ENCODE measurements at regions not wholly inside any gene's neighbourhood (a gene's known extent, or its start where the extent isn't known, plus 50 kb on each side); places are given as distances from the start of the nearest gene placed in this dataset.

- Histone ChIP-seq H3K36me3 (ENCODE audit: control insufficient read depth in 2 of 2, insufficient read depth in 2 of 2, low read length in 1 of 2) (no peaks in the 10 kb centered on the region), H3K27ac (ENCODE audit: control insufficient read depth, insufficient read depth) (no peak overlapping the region), H4K20me1 (ENCODE audit: control insufficient read depth, insufficient read depth) (no peaks in the 10 kb centered on the region), H3K4me3 (no peak overlapping the region), H3K9ac (ENCODE audit: control insufficient read depth, insufficient read depth, low read length) (no peak overlapping the region), H2AFZ (ENCODE audit: control insufficient read depth, low read depth, low read length) (no peak overlapping the region), H3K9me3 (replicated peaks; ENCODE audit: control insufficient read depth, insufficient read depth, low read length) (no peaks in the 10 kb centered on the region), H3K79me2 (ENCODE audit: control insufficient read depth, insufficient read depth, low read length) (peaks cover 19% of the 10 kb centered on the region), H3K27me3 (replicated peaks in 1 of 2; ENCODE audit: control insufficient read depth in 2 of 2, insufficient read depth in 2 of 2, low read length in 1 of 2) (no peaks in the 10 kb centered on the region; a peak in 1 of 4 replicates), H3K4me1 (ENCODE audit: control insufficient read depth, insufficient read depth, low read length) (peaks cover 8% of the 10 kb centered on the region; the same call in 1 of the 2 replicates), H3K4me2 (ENCODE audit: control insufficient read depth, insufficient read depth) (no peak overlapping the region)
- ATAC-seq = no peak
- no TSS peak for BruUV-seq (replicated peaks)
- ChIA-PET RAD21 (ENCODE audit: unreplicated experiment) (interaction anchor here (0.6 kb wide), 1 partner anchor 74 kb away, joined by 3 read pairs; no protein-coding TSS in a partner anchor), CTCF (interaction anchor here (0.7 kb wide), 2 partner anchors 136 to 143 kb away, joined by 3 read pairs; no protein-coding TSS in a partner anchor), SMC1A (ENCODE audit: uncharacterized antibody, unreplicated experiment) (interaction anchor here (0.9 kb wide), 1 partner anchor 142 kb away, joined by 3 read pairs; no protein-coding TSS in a partner anchor), POLR2A (interaction anchor here (0.5 kb wide), 1 partner anchor 12 kb away, joined by 3 read pairs; no protein-coding TSS in a partner anchor)
- intact Hi-C loops (cut with micrococcal nuclease; ENCODE audit: unreplicated experiment) = loop anchor here (5.0 to 10.0 kb wide), 4 partner anchors 123 to 465 kb away; partner anchors contain the start of gene HIVEP3
- no peak for FAIRE-seq
- 34% methylated on average over 3 of the region's 3 CpGs for WGBS (ENCODE audit: insufficient coverage, insufficient replicate concordance, low lambda C conversion rate, missing lambda C conversion rate)
- no peak for DNase-seq (ENCODE audit: low read depth, low spot score)
- TF ChIP-seq KLF5 (IDR thresholded peaks at IDR 0.05; ENCODE audit: partially characterized antibody) = no peak
- no peak for TF ChIP-seq MEF2A (IDR thresholded peaks at IDR 0.05; ENCODE audit: insufficient read depth, low read depth, low read length)
- TF ChIP-seq NFIC (IDR thresholded peaks at IDR 0.05; ENCODE audit: low read depth, low read length) = no peak
- TF ChIP-seq SIX5 (IDR thresholded peaks at IDR 0.05; ENCODE audit: low read depth, low read length, severe bottlenecking) = no peak
- TF ChIP-seq CTCF (IDR thresholded peaks at IDR 0.05 in 2 of 3, conservative IDR thresholded peaks at IDR 0.05 in 1 of 3; ENCODE audit: control insufficient read depth in 2 of 3, extremely low read depth in 1 of 3, insufficient read depth in 1 of 3, low read depth in 3 of 3, low read length in 3 of 3) = no peak
- TF ChIP-seq ZZZ3 (IDR thresholded peaks at IDR 0.05; ENCODE audit: control insufficient read depth, insufficient read length, low read depth) = no peak
- no peak for TF ChIP-seq SUZ12 (IDR thresholded peaks at IDR 0.05; ENCODE audit: unreplicated experiment)
- no peak for TF ChIP-seq HCFC1 (IDR thresholded peaks at IDR 0.05; ENCODE audit: low read length)
- TF ChIP-seq ZBTB11 (CRISPR knock-in tag; IDR thresholded peaks at IDR 0.05) = no peak
- in situ Hi-C loops (cut with MboI) = loop anchor here (10.0 kb wide), 1 partner anchor 463 kb away; no protein-coding TSS in a partner anchor
These were observed 115.6 kb upstream of the GUCA2B start for GRCh38 chr1:42037586-42037985.

Data from GM12878 (cell line).